ENCODE measurements at regions not wholly inside any gene's neighbourhood (a gene's known extent, or its start where the extent isn't known, plus 50 kb on each side); places are given as distances from the start of the nearest gene placed in this dataset.

- H3K4me3 ChIP-seq (ENCODE audit: low read depth, low read length), result no peak overlapping the region
- TF ChIP-seq CTCF (IDR thresholded peaks at IDR 0.05; ENCODE audit: low read depth, low read length, missing control alignments), result no peak
- no peak for DNase-seq (ENCODE audit: low read depth)
Observed at GRCh38 chr3:187913617-187914033, 168.4 kb upstream of the BCL6 start.

GRCh38 chr3:187914231-187914630 is 169.0 kb upstream of the BCL6 start:
- DNase-seq (ENCODE audit: low read depth), result no peak
- no peak overlapping the region for H3K4me3 ChIP-seq (ENCODE audit: low read depth, low read length)
- no peak for TF ChIP-seq CTCF (IDR thresholded peaks at IDR 0.05; ENCODE audit: low read depth, low read length, missing control alignments)

GRCh38 chr3:187916072-187916471 is 170.8 kb upstream of the BCL6 start:
- DNase-seq (ENCODE audit: low read depth), result no peak
- H3K4me3 ChIP-seq (ENCODE audit: low read depth, low read length), result no peak overlapping the region
- TF ChIP-seq CTCF (IDR thresholded peaks at IDR 0.05; ENCODE audit: low read depth, low read length, missing control alignments), result no peak

GRCh38 chr3:187918081-187918644 is 172.9 kb upstream of the BCL6 start:
- TF ChIP-seq CTCF (IDR thresholded peaks at IDR 0.05; ENCODE audit: low read depth, low read length, missing control alignments), result no peak
- no peak for DNase-seq (ENCODE audit: low read depth)
- H3K4me3 ChIP-seq (ENCODE audit: low read depth, low read length), result no peak overlapping the region

GRCh38 chr3:187919048-187919447 is 173.8 kb upstream of the BCL6 start:
- no peak for TF ChIP-seq CTCF (IDR thresholded peaks at IDR 0.05; ENCODE audit: low read depth, low read length, missing control alignments)
- H3K4me3 ChIP-seq (ENCODE audit: low read depth, low read length), result no peak overlapping the region
- DNase-seq (ENCODE audit: low read depth), result peak; percentile 65

GRCh38 chr3:187919544-187919943 is 174.3 kb upstream of the BCL6 start:
- no peak for DNase-seq (ENCODE audit: low read depth)
- no peak overlapping the region for H3K4me3 ChIP-seq (ENCODE audit: low read depth, low read length)
- TF ChIP-seq CTCF (IDR thresholded peaks at IDR 0.05; ENCODE audit: low read depth, low read length, missing control alignments), result no peak

- no peak overlapping the region for H3K4me3 ChIP-seq (ENCODE audit: low read depth, low read length)
- no peak for DNase-seq (ENCODE audit: low read depth)
- no peak for TF ChIP-seq CTCF (IDR thresholded peaks at IDR 0.05; ENCODE audit: low read depth, low read length, missing control alignments)
Observed at GRCh38 chr3:187920030-187920429, 174.8 kb upstream of the BCL6 start.
